Epidermal melanocyte (primary cell): ENCODE measurements at regions not wholly inside any gene's neighbourhood (a gene's known extent, or its start where the extent isn't known, plus 50 kb on each side); places are given as distances from the start of the nearest gene placed in this dataset.
"Not testable (repeated sequence)": the region's sequence is repeated elsewhere in the genome, so short reads cannot be mapped to it uniquely, and the experiment has no call there.

Source experiments
- DNase-seq: peaks from one replicate; pipeline ENCODE4 v3.0.0; 2011; ENCODE audit warnings: low spot score; ENCODE audit not compliant: insufficient read length

- DNase-seq: no peak
Observed at GRCh38 chr18:54662986-54663385, 71.9 kb downstream of the DYNAP start.

GRCh38 chr18:54669701-54670100 lies 78.7 kb downstream of the DYNAP start:
- not testable (repeated sequence) for DNase-seq

GRCh38 chr18:54671291-54671881 lies 80.3 kb downstream of the DYNAP start:
- DNase-seq: peak; percentile 44

GRCh38 chr18:54672109-54672508 lies 81.1 kb downstream of the DYNAP start:
- no peak for DNase-seq

GRCh38 chr18:54672846-54673475 lies 81.9 kb downstream of the DYNAP start:
- no peak for DNase-seq

- DNase-seq: no peak
Observed at GRCh38 chr18:54673936-54674335, 82.9 kb downstream of the DYNAP start.

GRCh38 chr18:54675076-54675475 lies 84.0 kb downstream of the DYNAP start:
- DNase-seq: no peak

- peak; percentile 66 for DNase-seq
Observed at GRCh38 chr18:54679318-54680149, 88.5 kb downstream of the DYNAP start.

- DNase-seq: no peak
Observed at GRCh38 chr18:54684784-54685183, 93.7 kb downstream of the DYNAP start.

GRCh38 chr18:54689319-54689718 lies 98.3 kb downstream of the DYNAP start:
- no peak for DNase-seq

- no peak for DNase-seq
Observed at GRCh38 chr18:54690198-54690597, 99.2 kb downstream of the DYNAP start.

GRCh38 chr18:54692463-54692862 lies 101.4 kb downstream of the DYNAP start:
- no peak for DNase-seq

- no peak for DNase-seq
Observed at GRCh38 chr18:54696616-54697293, 105.7 kb downstream of the DYNAP start.

- no peak for DNase-seq
Observed at GRCh38 chr18:54700580-54700979, 109.5 kb downstream of the DYNAP start.

- DNase-seq: no peak
Observed at GRCh38 chr18:54702686-54703085, 111.6 kb downstream of the DYNAP start.

- DNase-seq: no peak
Observed at GRCh38 chr18:54710074-54710899, 118.0 kb upstream of the RAB27B start.

- DNase-seq: no peak
Observed at GRCh38 chr18:54710900-54711281, 117.4 kb upstream of the RAB27B start.

GRCh38 chr18:54712306-54712705 lies 116.0 kb upstream of the RAB27B start:
- DNase-seq: no peak

- DNase-seq: no peak
Observed at GRCh38 chr18:54712758-54713157, 115.5 kb upstream of the RAB27B start.

GRCh38 chr18:54713386-54713785 lies 114.9 kb upstream of the RAB27B start:
- DNase-seq: no peak

- DNase-seq: no peak
Observed at GRCh38 chr18:54714851-54715250, 113.4 kb upstream of the RAB27B start.
